HG03039 (cell line): ENCODE measurements at regions not wholly inside any gene's neighbourhood (a gene's known extent, or its start where the extent isn't known, plus 50 kb on each side); places are given as distances from the start of the nearest gene placed in this dataset.
"Not testable (repeated sequence)": the region's sequence is repeated elsewhere in the genome, so short reads cannot be mapped to it uniquely, and the experiment has no call there.

Experiments used
- ATAC-seq: cut with Tn5 transposase; IDR thresholded peaks from one replicate; pipeline ENCODE4 v1.9.1; 2021; ENCODE audit warnings: mild to moderate bottlenecking, moderate library complexity; ENCODE audit not compliant: unreplicated experiment

- ATAC-seq: no peak
Measured at GRCh38 chr4:176622251-176622948, 170.3 kb downstream of the VEGFC start.

- ATAC-seq: not testable (repeated sequence)
Measured at GRCh38 chr4:176624983-176625610, 167.6 kb downstream of the VEGFC start.

GRCh38 chr4:176627916-176628315 lies 164.8 kb downstream of the VEGFC start:
- no peak for ATAC-seq

GRCh38 chr4:176631611-176632010 lies 161.1 kb downstream of the VEGFC start:
- no peak for ATAC-seq
